GM18502 (cell line): ENCODE measurements at regions not wholly inside any gene's neighbourhood (a gene's known extent, or its start where the extent isn't known, plus 50 kb on each side); places are given as distances from the start of the nearest gene placed in this dataset.
"Not testable (repeated sequence)": the region's sequence is repeated elsewhere in the genome, so short reads cannot be mapped to it uniquely, and the experiment has no call there.

Source experiments
- ATAC-seq: cut with Tn5 transposase; IDR thresholded peaks from one replicate; pipeline ENCODE4 v1.9.1; 2021; ENCODE audit warnings: mild to moderate bottlenecking; ENCODE audit not compliant: unreplicated experiment, poor library complexity

DNA sequence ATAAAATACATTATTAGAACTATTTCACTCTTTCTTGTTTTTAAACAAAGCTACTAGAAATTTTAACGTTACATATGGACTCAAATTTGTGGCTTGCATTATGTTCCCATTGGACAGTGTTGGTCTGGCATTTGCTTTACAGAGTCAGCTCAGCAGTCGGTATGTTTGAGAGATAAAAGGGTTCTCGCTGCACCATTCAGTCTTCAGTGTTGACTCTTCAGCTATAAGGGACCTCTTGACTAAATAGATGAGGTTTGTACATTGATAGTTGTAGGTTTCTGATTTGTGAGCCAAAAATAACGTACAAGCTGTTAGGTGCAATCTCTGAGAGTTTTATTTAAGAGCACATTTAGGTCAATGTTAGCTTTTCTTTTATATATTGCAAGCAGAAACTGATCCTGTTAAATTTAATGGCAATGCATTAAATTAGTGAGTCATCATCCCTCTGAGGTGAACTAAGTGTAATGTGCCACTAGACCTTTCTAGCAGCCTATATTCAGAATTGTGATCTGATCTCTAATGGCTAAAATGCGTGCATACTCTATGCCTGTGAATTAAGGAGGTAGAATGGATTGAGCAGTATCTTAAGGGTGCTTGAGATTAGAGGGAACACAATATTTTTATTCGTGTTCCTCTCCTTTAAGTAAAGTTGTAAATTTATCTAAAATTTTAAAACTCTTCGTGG is 485.6 kb upstream of the SYNCRIP start:
- ATAC-seq, result no peak

DNA sequence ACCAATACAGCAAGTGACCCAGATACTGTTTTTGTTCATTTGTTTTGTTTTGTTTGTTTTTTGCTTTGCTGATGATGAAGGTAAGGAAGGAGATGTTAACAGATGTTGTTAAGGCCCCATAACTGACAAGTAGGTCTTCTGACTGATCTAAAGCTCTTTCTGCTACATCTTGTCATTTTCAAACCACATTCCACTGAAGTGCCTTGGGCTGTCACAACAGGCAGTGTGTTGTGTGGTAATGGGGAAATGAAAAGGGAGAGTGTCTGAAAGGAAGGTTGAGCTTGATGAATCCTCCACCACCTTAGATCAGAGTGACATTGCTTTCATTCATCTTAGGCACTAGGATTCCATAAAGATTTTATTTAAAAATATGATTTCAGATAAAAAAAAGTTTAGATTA is 479.4 kb upstream of the SYNCRIP start:
- ATAC-seq, result no peak

DNA sequence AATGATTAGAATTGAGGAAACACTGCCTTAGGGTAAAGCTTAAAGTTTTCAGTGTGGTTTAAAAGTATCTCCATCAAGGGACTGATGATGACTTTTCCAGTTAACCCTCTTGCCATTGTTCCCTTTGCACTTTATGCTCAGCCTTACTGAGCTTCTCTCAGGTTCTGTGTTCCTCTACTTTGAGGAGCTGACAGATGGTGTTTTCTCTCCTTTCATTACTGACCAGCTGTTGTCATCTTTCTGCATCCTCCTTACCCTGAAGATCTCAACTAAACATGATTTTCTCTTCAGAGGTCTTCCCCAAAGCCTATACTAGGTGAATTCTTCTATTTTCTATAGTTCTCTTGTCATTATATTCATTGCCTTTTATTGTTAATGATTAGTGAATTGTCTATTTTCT is 475.6 kb upstream of the SYNCRIP start:
- ATAC-seq, result no peak

DNA sequence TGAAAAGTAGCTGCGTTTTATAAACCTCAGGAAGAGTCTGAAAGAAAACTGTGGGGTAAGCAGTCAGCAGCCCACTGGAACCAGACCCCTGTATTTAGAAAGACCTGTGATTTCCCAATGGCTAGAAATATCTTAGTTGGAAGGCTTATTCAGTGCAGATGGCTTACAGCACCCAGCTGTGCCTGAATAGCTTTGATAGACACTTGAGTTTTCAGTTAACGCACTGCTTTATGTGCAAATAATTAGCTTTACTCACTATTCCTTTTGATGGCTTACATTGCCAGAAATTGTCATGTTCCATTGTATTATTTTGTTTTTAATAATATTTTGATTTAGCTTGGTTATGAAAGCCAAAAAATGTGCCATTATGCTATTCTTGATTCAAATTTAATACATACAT is 465.3 kb upstream of the SYNCRIP start:
- ATAC-seq, result no peak

DNA sequence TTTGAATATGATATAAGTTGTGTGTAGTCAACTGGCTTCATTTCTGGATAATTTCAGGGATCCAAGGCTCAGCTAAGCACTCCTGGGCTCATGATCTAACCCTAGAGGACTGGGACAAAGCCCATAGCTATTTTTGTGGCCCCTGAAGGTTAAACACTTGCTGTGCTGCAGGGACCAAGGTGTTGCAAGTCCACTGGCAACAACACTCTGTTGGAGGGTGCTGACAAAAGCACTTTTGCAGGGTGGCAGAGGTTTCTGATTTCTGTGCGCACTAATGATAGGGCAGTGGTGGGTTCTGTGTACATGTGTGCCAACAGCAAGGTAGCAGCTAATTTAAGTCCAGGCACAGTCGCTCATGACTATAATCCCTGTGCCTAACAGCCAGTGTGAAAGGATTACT is 445.3 kb upstream of the SYNCRIP start:
- no peak for ATAC-seq

DNA sequence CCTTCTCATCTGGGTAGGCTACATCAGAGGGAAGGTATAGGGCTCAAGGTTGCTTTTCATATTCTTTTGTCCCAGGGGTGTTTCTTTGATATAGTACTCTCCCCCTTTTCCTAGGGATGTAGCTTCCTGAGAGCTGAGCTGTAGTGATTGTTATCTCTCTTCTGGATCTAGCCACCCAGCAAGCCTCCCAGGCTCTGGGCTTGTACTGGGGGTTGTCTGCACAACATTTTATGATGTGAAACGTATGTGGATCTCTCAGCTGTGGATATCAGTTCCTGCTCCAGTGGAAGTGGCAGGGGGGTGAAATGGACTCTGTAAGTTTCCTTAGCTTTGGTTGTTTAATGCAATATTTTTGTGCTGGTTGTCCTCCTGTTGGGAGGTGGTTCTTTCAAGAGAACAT is 437.3 kb upstream of the SYNCRIP start:
- ATAC-seq, result no peak

DNA sequence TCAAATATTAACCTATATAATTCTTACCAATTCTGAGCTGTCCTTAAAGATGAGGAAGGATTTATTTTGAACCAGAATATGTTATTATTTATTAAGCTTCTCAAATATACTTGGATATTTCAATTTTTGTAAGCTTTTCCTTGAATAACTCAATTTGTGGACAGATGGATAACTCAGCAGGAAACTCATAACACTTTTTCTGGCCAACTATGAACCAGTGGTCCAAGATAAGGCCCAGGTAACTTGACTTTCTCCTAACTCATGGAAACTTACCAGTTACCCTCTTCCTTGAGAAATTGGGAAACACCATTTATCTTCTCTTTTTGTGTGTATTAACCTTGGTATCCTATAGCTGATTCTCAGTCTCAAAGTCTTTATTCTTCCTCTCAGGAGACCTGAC is 427.5 kb upstream of the SYNCRIP start:
- ATAC-seq, result no peak

DNA sequence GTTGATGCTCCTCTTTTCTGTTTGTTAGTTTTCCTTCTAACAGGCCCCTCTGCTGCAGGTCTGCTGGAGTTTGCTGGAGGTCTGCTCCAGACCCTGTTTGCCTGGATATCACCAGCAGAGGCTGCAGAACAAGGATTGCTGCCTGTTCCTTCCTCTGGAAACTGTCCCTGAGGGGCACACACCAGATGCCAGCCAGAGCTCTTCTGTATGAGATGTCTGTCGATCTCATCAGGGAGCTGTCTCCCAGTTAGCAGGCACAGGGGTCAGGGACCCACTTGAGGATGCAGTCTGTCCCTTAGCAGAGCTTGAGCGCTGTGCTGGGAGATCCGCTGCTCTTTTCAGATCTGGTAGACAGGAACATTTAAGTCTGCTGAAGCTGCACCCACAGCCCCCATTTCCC is 422.3 kb upstream of the SYNCRIP start:
- not testable (repeated sequence) for ATAC-seq

DNA sequence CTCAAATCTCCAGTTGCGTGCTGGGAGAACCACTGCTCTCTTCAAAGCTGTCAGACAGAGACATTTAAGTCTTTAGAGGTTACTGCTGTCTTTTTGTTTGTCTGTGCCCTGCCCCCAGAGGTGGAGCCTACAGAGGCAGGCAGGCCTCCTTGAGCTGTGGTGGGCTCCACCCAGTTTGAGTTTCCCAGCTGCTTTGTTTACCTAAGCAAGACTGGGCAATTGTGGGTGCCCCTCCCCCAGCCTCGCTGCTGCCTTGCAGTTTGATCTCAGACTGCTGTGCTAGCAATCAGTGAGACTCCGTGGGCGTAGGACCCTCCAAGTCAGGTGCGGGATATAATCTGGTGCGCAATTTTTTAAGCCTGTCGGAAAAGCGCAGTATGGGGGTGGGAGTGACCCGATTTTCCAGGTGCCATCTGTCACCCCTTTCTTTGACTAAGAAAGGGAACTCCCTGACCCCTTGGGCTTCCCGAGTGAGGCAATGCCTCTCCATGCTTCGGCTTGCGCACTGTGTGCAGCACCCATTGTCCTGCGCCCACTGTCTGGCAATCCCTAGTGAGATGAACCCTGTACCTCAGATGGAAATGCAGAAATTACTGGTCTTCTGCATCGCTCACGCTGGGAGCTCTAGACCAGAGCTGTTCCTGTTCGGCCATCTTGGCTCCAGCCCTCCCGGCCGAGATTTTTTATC is 414.8 kb upstream of the SYNCRIP start:
- not testable (repeated sequence) for ATAC-seq

DNA sequence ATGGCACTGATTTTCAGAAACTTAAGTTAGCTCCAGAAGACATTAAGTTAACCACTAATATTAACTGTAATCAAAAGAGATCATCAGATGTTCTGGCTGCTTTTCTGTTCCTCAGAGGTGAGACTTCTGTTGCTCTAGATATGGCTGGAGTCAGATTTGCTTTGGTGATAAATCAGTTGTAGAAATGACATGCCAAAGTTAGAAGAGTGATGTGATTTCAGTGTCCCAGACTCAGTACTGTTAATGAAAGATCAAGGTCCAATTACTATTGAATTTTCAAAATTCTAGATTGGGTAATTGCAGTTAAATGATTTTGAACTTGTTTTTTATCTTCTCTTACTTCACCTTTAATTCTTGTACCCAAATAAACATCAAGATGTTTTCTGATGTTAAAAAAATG is 402.4 kb upstream of the SYNCRIP start:
- no peak for ATAC-seq

DNA sequence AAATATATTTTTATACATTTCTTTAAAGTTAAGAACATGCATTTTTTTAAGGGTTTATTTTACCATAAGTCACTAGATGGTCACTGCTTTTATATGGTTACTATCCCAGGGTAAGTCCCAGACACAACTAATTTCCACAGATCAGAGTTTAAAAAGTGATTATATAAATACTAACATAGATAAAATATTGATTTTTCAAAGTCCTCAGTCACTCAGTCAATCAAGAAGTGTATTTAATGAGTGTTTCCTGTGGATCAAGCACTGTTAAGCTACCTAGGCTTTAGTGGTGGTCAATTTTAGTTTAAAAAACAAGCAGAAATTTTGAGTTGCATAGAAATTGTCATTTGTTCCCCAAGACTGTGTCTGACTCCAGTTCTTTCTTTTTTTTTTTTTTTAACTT is 399.5 kb upstream of the SYNCRIP start:
- no peak for ATAC-seq

DNA sequence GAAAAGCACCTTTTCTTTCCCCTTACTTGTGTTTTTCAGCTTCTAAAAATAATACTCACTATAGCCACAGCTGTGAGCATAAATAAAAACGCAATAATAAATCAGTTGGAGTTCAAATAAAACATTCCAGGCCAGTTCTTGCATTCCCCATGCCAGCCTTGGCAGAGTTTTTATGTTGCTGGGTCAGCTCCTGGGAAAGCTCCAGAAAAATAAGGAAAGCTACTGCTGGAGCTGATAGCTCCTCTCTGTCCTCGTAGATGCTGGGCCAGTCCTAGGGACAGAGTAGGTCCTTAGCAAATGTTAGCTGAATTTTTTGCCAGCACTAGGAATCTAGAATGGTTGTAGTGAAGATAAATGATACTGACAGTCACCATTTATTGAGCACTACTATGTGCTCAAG is 389.0 kb upstream of the SYNCRIP start:
- ATAC-seq, result no peak

DNA sequence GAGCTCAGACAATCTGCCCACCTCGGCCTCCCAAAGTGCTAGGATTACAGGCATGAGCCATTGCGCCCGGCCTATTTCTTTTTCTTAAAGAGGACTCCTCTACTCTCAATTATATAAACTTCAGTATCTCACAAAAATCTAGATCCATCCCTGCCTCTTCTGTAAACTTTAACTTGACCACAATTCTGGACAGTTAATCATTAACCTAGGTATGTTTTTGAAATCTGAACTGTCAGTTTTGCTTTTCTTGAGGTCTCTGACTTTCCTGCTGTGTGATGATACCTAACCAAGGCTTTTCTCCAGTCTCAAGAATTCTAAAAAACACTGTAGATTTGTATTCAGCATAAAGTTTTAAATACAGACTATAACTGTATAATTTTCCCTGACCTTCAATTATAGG is 388.2 kb upstream of the SYNCRIP start:
- ATAC-seq, result no peak

DNA sequence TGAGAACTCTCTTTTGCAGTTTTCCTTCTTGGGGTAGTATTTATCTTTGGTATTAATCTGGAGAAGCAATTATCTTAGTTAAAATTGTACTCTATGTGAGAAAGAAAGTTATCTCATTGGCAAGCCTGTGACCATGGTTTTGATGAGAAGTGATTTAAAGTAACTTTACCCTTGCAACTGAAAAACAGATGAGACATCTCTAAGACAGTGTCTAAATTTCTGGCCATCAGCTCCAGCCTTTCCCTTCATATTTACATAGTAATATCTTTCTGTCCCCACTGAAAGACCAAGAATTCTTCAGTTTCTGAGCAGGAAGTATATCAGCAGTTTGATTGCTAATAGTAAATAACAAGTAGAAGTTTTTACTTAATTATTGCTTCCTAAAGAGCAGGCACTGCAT is 386.1 kb upstream of the SYNCRIP start:
- no peak for ATAC-seq

DNA sequence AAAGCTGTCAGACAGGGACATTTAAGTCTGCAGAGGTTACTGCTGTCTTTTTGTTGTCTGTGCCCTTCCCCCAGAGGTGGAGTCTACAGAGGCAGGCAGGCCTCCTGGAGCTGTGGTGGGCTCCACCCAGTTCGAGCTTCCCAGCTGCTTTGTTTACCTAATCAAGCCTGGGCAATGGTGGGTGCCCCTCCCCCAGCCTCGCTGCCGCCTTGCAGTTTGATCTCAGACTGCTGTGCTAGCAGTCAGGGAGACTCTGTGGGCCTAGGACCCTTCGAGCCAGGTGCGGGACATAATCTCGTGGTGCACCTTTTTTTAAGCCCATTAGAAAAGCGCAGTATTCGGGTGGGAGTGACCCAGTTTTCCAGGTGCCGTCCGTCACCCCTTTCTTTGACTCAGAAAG is 384.2 kb upstream of the SYNCRIP start:
- not testable (repeated sequence) for ATAC-seq

DNA sequence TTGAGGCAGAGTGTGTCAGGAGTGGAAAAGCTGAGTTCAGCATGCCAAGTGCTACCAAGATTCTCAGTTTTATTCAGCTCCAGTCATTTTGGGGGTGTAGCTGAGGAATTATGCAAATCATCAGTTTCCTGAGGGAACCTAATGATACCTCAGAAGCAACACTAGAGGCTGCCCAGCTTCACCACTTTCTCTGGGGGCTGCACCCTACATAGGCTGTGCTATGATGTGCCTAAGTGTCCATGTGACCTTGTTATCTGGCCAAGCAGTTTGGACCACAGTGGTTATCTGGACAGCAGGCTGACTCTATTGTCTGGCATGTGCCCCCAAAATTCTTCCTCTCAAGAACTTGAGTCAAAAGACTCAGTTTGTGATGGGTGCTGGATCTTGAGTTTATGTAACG is 374.6 kb upstream of the SYNCRIP start:
- ATAC-seq, result peak; percentile 87

DNA sequence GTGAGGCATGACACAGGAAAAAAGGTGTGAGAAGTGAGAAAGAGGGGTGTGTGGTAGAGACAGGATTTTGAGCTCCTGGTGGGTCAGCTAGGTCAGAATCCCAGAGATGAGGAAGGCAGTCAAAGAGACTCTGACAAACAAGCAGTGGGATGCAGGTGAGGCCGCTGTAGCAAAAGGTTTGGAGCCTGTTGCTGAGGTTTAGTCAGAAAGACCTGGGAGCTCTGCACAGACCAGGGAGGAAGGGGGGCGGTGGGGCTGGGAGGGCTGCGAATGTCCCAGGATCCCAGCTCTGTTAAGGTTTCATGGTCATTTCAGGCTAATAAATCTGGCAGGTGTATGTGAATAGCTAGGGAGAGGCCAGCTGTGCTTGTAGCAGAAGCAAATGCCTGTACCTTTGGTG is 373.9 kb upstream of the SYNCRIP start:
- ATAC-seq, result no peak

DNA sequence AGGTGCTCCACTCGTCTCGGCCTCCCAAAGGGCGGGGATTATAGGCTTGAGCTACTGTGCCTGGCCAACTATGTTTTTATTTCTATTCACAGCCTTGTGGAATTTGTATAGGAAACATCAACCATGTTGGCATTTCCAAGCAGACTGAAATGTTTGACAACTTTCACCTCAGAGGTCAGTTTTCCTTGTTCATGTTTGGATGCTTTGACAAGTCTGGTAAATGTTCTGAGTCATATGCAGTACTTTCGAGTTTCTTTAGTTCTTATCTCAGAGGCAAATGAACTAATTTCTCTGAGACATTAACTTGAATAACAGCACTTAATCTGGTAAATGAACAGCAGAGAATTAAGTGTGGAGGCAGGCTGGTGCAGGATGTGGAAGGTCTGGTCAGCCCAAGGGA is 373.4 kb upstream of the SYNCRIP start:
- ATAC-seq, result no peak

DNA sequence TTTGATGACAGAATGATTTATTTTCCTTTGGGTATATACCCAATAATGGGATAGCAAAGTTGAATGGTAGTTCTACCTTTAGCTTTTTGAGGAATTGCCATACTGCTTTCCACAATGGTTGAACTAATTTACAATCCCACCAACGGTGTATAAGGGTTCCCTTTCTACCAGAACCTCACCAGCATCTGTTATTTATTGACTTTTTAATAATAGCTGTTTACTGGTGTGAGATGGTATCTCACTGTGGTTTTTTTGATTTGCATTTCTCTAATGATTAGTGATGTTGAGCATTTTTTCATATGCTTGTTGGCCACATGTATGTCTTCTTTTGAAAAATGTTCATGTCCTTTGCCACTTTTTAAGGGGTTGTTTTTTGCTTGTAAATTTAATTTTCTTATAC is 370.3 kb upstream of the SYNCRIP start:
- ATAC-seq, result not testable (repeated sequence)

DNA sequence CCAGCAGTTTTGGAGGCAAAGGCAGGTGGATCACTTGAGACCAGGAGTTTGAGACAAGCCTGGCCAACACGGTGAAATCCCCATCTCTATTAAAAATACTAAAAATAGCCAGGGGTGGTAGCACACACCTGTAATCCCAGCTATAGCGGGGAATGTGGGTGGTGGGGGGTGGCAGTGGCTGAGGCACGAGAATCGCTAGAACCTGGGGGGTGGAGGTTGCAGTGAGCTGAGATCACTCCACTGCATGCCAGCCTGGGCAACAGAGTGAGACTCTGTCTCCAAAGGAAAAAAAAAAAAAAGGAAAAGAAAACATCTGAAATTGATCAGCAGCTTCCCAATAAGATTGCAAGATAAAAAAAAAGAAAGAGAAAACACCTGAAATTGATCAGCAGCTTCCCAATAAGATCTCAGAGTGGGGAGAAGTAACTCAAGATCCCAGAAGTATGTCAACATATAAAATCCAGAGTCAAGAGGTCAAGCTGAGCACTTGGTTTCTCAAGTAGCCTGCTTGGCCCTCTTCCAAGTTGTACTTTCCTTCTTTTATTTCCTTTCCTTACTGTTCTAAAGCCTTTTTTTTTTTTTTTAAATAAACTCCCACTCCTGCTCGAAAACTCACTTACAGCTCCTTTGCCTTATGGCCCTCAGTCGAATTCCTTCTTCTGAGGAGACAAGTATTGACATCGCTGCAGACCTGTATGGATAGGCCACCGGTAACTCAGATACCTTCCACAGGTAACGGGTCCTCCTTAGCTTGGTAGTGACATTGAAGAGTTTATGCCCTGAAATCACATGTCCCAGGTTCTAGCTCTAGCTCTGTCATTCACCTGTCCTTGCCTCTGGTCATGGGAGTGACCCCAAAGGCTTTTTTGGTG is 368.5 kb upstream of the SYNCRIP start:
- ATAC-seq, result no peak

DNA sequence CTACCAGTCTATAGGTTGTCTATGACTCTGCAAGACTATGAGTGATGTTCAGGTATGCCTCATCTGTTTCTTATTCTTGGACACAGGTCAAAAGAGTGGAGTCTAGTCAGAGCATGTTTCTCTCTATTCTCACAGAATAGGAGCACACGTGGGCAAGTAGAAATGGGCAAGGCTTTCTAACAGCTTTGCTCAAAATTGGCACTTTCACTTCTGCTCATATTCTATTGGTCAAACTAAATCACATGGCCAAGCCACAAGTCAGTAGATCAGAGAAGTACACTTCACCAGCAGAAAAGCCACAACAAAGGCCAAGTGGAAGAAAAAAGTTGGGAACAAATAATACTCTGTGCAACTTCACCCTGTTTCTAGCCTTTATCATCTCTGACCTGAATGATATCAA is 354.5 kb upstream of the SYNCRIP start:
- peak; percentile 59 for ATAC-seq
